ENCODE measurements at regions not wholly inside any gene's neighbourhood (a gene's known extent, or its start where the extent isn't known, plus 50 kb on each side); places are given as distances from the start of the nearest gene placed in this dataset.

GRCh38 chr18:67896451-67896850, 379.9 kb upstream of the DSEL start:
- TF ChIP-seq POLR2A (IDR thresholded peaks at IDR 0.05), result no peak
- TF ChIP-seq, protein P1, sequence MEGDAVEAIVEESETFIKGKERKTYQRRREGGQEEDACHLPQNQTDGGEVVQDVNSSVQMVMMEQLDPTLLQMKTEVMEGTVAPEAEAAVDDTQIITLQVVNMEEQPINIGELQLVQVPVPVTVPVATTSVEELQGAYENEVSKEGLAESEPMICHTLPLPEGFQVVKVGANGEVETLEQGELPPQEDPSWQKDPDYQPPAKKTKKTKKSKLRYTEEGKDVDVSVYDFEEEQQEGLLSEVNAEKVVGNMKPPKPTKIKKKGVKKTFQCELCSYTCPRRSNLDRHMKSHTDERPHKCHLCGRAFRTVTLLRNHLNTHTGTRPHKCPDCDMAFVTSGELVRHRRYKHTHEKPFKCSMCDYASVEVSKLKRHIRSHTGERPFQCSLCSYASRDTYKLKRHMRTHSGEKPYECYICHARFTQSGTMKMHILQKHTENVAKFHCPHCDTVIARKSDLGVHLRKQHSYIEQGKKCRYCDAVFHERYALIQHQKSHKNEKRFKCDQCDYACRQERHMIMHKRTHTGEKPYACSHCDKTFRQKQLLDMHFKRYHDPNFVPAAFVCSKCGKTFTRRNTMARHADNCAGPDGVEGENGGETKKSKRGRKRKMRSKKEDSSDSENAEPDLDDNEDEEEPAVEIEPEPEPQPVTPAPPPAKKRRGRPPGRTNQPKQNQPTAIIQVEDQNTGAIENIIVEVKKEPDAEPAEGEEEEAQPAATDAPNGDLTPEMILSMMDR (IDR thresholded peaks at IDR 0.05), result no peak

All from ovary (tissue), 3 donors.